Activated CD4-positive, alpha-beta T cell treated with anti-CD3 and anti-CD28 coated beads for 36 hours (primary cell): ENCODE measurements at regions not wholly inside any gene's neighbourhood (a gene's known extent, or its start where the extent isn't known, plus 50 kb on each side); places are given as distances from the start of the nearest gene placed in this dataset.

Experiments
- ATAC-seq: fragments of 200-7000 bp; cut with Tn5 transposase; one replicate; pipeline ENCODE4 v1.10.0; 2021; ENCODE audit warnings: mild to moderate bottlenecking, moderate library complexity
- CTCF ChIA-PET: fragments of 350-600 bp; sonication (Branson Sonifier 250); formaldehyde crosslinking; loops from one replicate; lab custom pipeline; 2021; ENCODE audit warnings: antibody characterized with exemption; lab: Charles Lee
- POLR2A ChIA-PET: fragments of 350-600 bp; sonication (Branson Sonifier 250); formaldehyde crosslinking; loops from one replicate; lab custom pipeline; 2021; ENCODE audit warnings: antibody characterized with exemption, inconsistent platforms; lab: Charles Lee
- DNase-seq: peaks from one replicate; pipeline ENCODE4 v3.0.0-alpha.2; 2020
- H3K27ac Mint-ChIP-seq: one replicate; pipeline ENCODE4 v1.8.0; 2021; ENCODE audit warnings: mixed read lengths
- H3K27me3 Mint-ChIP-seq: one replicate; pipeline ENCODE4 v1.8.0; 2021; ENCODE audit warnings: mixed read lengths
- H3K36me3 Mint-ChIP-seq: one replicate; pipeline ENCODE4 v1.8.0; 2021; ENCODE audit warnings: low read depth, mixed read lengths
- H3K4me1 Mint-ChIP-seq: one replicate; pipeline ENCODE4 v1.8.0; 2021; ENCODE audit warnings: mixed read lengths
- H3K4me3 Mint-ChIP-seq: one replicate; pipeline ENCODE4 v1.8.0; 2021; ENCODE audit warnings: mild to moderate bottlenecking, moderate library complexity, mixed read lengths
- H3K9me3 Mint-ChIP-seq: one replicate; pipeline ENCODE4 v1.8.0; 2021; ENCODE audit warnings: low read depth, mixed read lengths
- intact Hi-C, 2 experiments: fragments of 100-400 bp; cut with DNase I in 1 of 2; cut with micrococcal nuclease in 1 of 2; formaldehyde crosslinking; loops; one replicate each; pipeline versions ENCODE4 v1.14.2 to v1.15.1; 2022 to 2024; cut with DNase I, micrococcal nuclease

- intact Hi-C loops: no loop called here
- H3K36me3 Mint-ChIP-seq: no peaks in the 10 kb centered on the region
- H3K27me3 Mint-ChIP-seq: no peaks in the 10 kb centered on the region
- H3K27ac Mint-ChIP-seq: no peak overlapping the region
- no peaks in the 10 kb centered on the region for H3K4me1 Mint-ChIP-seq
- no peak for DNase-seq
- ATAC-seq: no peak
- POLR2A ChIA-PET: no interaction called here
- CTCF ChIA-PET: interaction anchor here (0.6 kb wide), 1 partner anchor 378 kb away, joined by 3 read pairs; no protein-coding TSS in a partner anchor
- no peaks in the 10 kb centered on the region for H3K9me3 Mint-ChIP-seq
- H3K4me3 Mint-ChIP-seq: no peak overlapping the region
Observed at GRCh38 chr2:128642821-128643220, 324.2 kb upstream of the HS6ST1 start.

- H3K27ac Mint-ChIP-seq: no peak overlapping the region
- H3K9me3 Mint-ChIP-seq: no peaks in the 10 kb centered on the region
- POLR2A ChIA-PET: no interaction called here
- intact Hi-C loops: no loop called here
- no peaks in the 10 kb centered on the region for H3K4me1 Mint-ChIP-seq
- H3K27me3 Mint-ChIP-seq: no peaks in the 10 kb centered on the region
- ATAC-seq: no peak
- H3K36me3 Mint-ChIP-seq: no peaks in the 10 kb centered on the region
- H3K4me3 Mint-ChIP-seq: no peak overlapping the region
- no peak for DNase-seq
- CTCF ChIA-PET: interaction anchor here (0.6 kb wide), 1 partner anchor 378 kb away, joined by 3 read pairs; no protein-coding TSS in a partner anchor
Observed at GRCh38 chr2:128643221-128644065, 324.8 kb upstream of the HS6ST1 start.

GRCh38 chr2:128644156-128644555 is 325.5 kb upstream of the HS6ST1 start:
- no peak for ATAC-seq
- H3K36me3 Mint-ChIP-seq: no peaks in the 10 kb centered on the region
- H3K27me3 Mint-ChIP-seq: no peaks in the 10 kb centered on the region

GRCh38 chr2:128644718-128645256 is 326.1 kb upstream of the HS6ST1 start:
- Mint-ChIP-seq H3K4me1 (no peaks in the 10 kb centered on the region), H3K9me3 (no peaks in the 10 kb centered on the region), H3K27me3 (no peaks in the 10 kb centered on the region), H3K36me3 (no peaks in the 10 kb centered on the region), H3K4me3 (no peak overlapping the region), H3K27ac (no peak overlapping the region)
- intact Hi-C loops: no loop called here
- ChIA-PET POLR2A (interaction anchor here (0.6 kb wide), 1 partner anchor 785 kb away, joined by 3 read pairs; no protein-coding TSS in a partner anchor), CTCF (no interaction called here)
- no peak for ATAC-seq
- DNase-seq: no peak

More at GRCh38 chr2:128644156-128644555, 325.5 kb upstream of the HS6ST1 start:
- POLR2A ChIA-PET: no interaction called here
- H3K27ac Mint-ChIP-seq: no peak overlapping the region
- H3K4me1 Mint-ChIP-seq: no peaks in the 10 kb centered on the region
- CTCF ChIA-PET: no interaction called here
- H3K4me3 Mint-ChIP-seq: no peak overlapping the region
- no peaks in the 10 kb centered on the region for H3K9me3 Mint-ChIP-seq
- intact Hi-C loops: no loop called here
- no peak for DNase-seq

DNA sequence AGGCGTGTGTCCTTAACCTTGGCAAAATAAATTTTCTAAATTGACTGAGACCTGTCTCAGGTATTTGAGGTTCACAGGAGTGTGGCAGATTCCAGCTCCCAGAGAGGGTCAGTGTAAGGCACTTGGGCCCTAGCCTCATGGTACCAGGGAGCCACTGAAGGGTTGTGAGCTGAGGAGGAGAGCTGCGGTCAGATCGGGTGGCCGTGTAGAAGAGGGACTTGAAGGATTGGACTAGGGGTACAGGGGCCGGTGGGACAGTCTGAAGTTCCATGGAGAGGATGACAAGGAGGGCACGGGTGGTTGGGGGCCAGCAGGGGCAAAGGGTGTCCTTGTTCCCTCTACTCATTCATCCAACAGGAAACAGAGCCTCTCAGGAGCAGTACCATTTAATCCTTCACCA is 327.0 kb upstream of the HS6ST1 start:
- Mint-ChIP-seq H3K4me3 (no peak overlapping the region), H3K27me3 (no peaks in the 10 kb centered on the region), H3K4me1 (no peaks in the 10 kb centered on the region), H3K9me3 (no peaks in the 10 kb centered on the region), H3K36me3 (no peaks in the 10 kb centered on the region), H3K27ac (no peak overlapping the region)
- intact Hi-C loops: no loop called here
- DNase-seq: no peak
- ChIA-PET POLR2A (interaction anchor here (0.6 kb wide), 1 partner anchor 786 kb away, joined by 3 read pairs; no protein-coding TSS in a partner anchor), CTCF (no interaction called here)
- no peak for ATAC-seq

DNA sequence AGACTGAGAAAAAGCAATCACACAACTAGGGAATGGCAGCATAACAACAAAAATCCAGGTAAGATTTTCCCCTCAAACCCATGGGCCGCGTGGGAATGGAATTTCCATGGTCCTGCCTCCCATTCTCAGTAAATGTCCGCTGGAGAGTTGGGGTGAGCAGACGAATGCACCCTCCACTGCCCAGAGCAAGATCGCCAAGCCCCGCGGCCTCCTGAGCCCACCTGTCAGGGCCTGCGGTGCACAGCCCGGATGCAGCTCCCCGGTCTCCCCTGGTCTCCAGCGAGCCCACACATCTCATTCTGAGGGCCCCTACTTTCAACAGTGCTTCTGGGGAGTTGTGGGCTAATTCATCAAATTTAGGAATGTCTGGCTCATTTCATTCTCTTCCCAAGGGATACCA is 327.4 kb upstream of the HS6ST1 start:
- H3K9me3 Mint-ChIP-seq: no peaks in the 10 kb centered on the region
- no peaks in the 10 kb centered on the region for H3K36me3 Mint-ChIP-seq
- no peaks in the 10 kb centered on the region for H3K27me3 Mint-ChIP-seq
- ChIA-PET POLR2A (no interaction called here), CTCF (interaction anchor here (1.0 kb wide), 1 partner anchor 37 kb away, joined by 3 read pairs; no protein-coding TSS in a partner anchor)
- ATAC-seq (no peak), DNase-seq (no peak)
- H3K27ac Mint-ChIP-seq: no peak overlapping the region
- H3K4me3 Mint-ChIP-seq: no peak overlapping the region
- H3K4me1 Mint-ChIP-seq: no peaks in the 10 kb centered on the region
- intact Hi-C loops: no loop called here

DNA sequence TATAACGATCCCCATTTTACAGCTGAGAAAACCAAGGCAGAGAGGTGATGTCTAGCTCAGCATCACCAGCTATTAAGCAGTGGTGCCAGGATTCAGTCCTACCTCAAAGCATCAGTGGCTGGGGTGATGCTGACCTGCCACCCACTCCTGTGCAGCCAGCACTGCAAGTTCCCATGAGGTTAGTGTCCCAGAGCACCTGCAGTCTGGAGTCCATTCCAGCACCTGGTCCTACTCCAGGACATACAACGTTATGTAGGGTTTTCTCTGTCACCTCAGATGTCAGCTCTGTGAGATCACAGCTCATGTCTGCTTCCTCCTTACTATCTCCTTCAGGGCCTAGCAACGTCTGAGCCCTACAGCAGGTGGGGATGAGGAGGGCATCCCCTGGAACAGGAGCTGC is 328.0 kb upstream of the HS6ST1 start:
- POLR2A ChIA-PET: no interaction called here
- no peak for DNase-seq
- Mint-ChIP-seq H3K4me3 (no peak overlapping the region), H3K36me3 (no peaks in the 10 kb centered on the region), H3K9me3 (no peaks in the 10 kb centered on the region), H3K27ac (no peak overlapping the region), H3K27me3 (no peaks in the 10 kb centered on the region), H3K4me1 (no peaks in the 10 kb centered on the region)
- ATAC-seq: no peak
- intact Hi-C loops: no loop called here
- CTCF ChIA-PET: interaction anchor here (1.0 kb wide), 1 partner anchor 36 kb away, joined by 3 read pairs; no protein-coding TSS in a partner anchor

DNA sequence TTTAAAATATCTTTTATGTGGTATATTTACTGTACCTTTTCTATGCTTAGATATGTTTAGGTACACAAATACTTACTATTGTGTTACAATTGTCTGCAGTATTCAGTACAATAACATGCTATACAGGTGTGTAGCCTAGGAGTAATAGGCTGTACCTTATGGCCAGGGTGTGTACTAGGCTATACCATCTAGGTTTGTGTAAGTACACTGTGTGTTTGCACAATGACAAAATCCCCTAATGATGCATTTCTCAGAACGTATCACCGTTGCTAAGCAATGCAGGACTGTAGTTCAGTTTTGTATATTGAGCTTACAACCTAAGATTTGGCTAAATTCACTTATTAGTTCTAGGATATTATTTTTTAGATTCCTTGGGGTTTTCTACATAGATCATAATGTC is 332.3 kb upstream of the HS6ST1 start:
- no peak for ATAC-seq
- DNase-seq: no peak
- Mint-ChIP-seq H3K4me3 (no peak overlapping the region), H3K27me3 (peaks cover 2% of the 10 kb centered on the region), H3K27ac (no peak overlapping the region), H3K9me3 (no peaks in the 10 kb centered on the region), H3K4me1 (peaks cover 9% of the 10 kb centered on the region), H3K36me3 (no peaks in the 10 kb centered on the region)
- ChIA-PET POLR2A (no interaction called here), CTCF (interaction anchor here (0.6 kb wide), 1 partner anchor 117 kb away, joined by 3 read pairs; no protein-coding TSS in a partner anchor)
- intact Hi-C loops: no loop called here

- CTCF ChIA-PET: interaction anchor here (0.6 kb wide), 1 partner anchor 80 kb away, joined by 3 read pairs; no protein-coding TSS in a partner anchor
- no peaks in the 10 kb centered on the region for H3K9me3 Mint-ChIP-seq
Observed at GRCh38 chr2:128654408-128654807, 335.7 kb upstream of the HS6ST1 start.

DNA sequence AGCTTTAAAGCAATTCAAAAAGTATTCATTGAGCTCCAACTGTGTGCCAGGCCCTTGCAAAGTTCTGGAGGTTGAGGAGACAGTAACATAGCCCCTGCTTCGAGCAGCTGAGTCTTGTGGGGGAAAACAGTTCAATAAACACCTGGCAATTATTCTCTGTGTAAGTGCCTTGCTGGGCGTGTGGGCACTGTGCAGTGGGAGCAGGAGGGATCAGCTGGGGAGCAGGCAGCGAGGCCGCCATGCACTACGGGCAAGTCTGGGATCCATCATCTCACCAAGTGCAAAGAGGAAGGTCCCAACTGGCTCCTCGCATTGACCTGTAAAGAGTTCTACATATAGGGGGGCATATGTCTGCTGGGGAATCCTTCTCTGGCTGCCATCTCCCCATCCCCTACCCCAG is 342.2 kb upstream of the HS6ST1 start:
- POLR2A ChIA-PET: no interaction called here
- CTCF ChIA-PET: no interaction called here
- Mint-ChIP-seq H3K27me3 (peaks cover 7% of the 10 kb centered on the region), H3K9me3 (no peaks in the 10 kb centered on the region), H3K4me3 (no peak overlapping the region), H3K36me3 (no peaks in the 10 kb centered on the region), H3K27ac (no peak overlapping the region), H3K4me1 (no peaks in the 10 kb centered on the region)
- no peak for DNase-seq
- intact Hi-C loops: no loop called here
- ATAC-seq: no peak

More at GRCh38 chr2:128654408-128654807, 335.7 kb upstream of the HS6ST1 start:
- intact Hi-C loops: no loop called here
- Mint-ChIP-seq H3K4me1 (peaks cover 9% of the 10 kb centered on the region), H3K4me3 (no peak overlapping the region), H3K27ac (no peak overlapping the region), H3K27me3 (peaks cover 2% of the 10 kb centered on the region), H3K36me3 (no peaks in the 10 kb centered on the region)
- no peak for ATAC-seq
- POLR2A ChIA-PET: no interaction called here
- no peak for DNase-seq

- CTCF ChIA-PET: no interaction called here
- POLR2A ChIA-PET: no interaction called here
- intact Hi-C loops: no loop called here
- Mint-ChIP-seq H3K9me3 (no peaks in the 10 kb centered on the region), H3K4me3 (no peak overlapping the region), H3K27me3 (peaks cover 10% of the 10 kb centered on the region), H3K27ac (no peak overlapping the region), H3K36me3 (no peaks in the 10 kb centered on the region), H3K4me1 (no peaks in the 10 kb centered on the region)
- DNase-seq (no peak), ATAC-seq (no peak)
Observed at GRCh38 chr2:128661311-128661710, 342.6 kb upstream of the HS6ST1 start.

GRCh38 chr2:128662051-128662471 is 343.4 kb upstream of the HS6ST1 start:
- CTCF ChIA-PET: no interaction called here
- H3K27me3 Mint-ChIP-seq: peaks cover 11% of the 10 kb centered on the region
- no peak overlapping the region for H3K4me3 Mint-ChIP-seq
- no peaks in the 10 kb centered on the region for H3K9me3 Mint-ChIP-seq
- POLR2A ChIA-PET: no interaction called here
- no peak overlapping the region for H3K27ac Mint-ChIP-seq
- no peaks in the 10 kb centered on the region for H3K36me3 Mint-ChIP-seq
- H3K4me1 Mint-ChIP-seq: no peaks in the 10 kb centered on the region
- DNase-seq (no peak), ATAC-seq (no peak)
- intact Hi-C loops: no loop called here
